ENCODE measurements at regions not wholly inside any gene's neighbourhood (a gene's known extent, or its start where the extent isn't known, plus 50 kb on each side); places are given as distances from the start of the nearest gene placed in this dataset.

- TF ChIP-seq POLR2A (IDR thresholded peaks at IDR 0.05) (no peak), CTCF (IDR thresholded peaks at IDR 0.05 in 8 of 11, conservative IDR thresholded peaks at IDR 0.05 in 3 of 11) (no peak)
These were observed 851.0 kb upstream of the EPHA7 start for GRCh38 chr6:94270091-94270948.
